ENCODE measurements at regions not wholly inside any gene's neighbourhood (a gene's known extent, or its start where the extent isn't known, plus 50 kb on each side); places are given as distances from the start of the nearest gene placed in this dataset.
A peak's percentile ranks its signal among the peaks of the same experiment; 100 is the strongest.

DNA sequence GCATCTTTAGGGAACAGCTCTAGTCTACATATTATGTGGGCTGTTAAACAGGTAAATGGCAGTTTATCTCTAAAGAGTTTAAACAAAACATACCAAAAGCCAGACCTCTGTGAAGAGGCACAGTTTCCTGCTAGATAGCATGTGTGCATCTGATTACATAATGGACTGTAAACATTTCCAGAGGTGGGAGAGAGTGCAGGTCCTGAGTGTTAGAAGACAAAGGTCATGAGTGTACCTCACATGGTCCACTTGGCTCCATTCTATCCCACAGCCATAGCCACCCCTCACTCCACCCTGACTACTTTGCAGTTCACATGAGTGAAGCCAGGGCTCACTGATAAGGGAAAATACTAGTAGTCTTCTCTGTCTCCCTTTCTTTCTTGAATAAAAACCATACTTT is 233.4 kb downstream of the MTX2 start:
- no peak for DNase-seq (ENCODE audit: low read depth)

GRCh38 chr2:176503776-176504175 is 234.5 kb downstream of the MTX2 start:
- no peak for DNase-seq (ENCODE audit: low read depth)

DNA sequence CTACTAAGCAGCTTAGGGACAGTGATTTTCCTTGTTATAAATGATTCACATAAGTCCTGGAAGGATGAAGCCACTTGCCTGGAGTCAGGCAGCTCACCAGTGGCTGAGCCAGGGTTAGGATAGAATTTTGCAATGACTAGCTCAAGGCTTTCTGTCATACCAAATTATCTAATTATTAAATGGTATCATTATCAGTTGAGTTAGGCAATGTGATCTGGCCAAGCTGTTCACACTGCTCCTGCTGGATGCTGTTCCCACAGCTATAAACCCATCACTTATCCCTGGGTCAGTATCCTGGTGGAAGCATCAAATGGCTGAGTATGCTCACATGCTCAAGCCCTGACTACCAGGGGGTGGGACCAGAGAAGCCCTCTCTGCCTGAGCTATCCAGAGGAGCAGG is 235.2 kb downstream of the MTX2 start:
- no peak for DNase-seq (ENCODE audit: low read depth)

DNA sequence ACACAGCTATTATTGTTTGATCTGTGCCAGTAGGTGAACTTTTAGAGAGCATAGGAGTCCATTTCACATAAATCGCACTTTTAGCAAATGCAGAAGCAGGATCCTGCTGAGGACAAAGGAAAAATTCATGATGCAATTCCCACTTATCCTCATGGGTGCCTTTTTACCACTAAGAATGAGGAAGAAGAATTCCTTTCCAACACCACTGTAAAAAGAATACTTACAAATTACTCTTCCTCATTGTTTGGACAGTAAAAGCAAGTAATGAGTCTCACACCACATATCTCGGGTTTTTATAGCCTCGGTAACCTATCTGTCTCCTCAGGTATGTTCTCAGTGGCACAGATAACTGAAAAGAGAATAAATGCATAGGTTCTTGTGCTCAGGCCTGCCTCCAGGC is 238.5 kb downstream of the MTX2 start:
- no peak for DNase-seq (ENCODE audit: low read depth)

DNA sequence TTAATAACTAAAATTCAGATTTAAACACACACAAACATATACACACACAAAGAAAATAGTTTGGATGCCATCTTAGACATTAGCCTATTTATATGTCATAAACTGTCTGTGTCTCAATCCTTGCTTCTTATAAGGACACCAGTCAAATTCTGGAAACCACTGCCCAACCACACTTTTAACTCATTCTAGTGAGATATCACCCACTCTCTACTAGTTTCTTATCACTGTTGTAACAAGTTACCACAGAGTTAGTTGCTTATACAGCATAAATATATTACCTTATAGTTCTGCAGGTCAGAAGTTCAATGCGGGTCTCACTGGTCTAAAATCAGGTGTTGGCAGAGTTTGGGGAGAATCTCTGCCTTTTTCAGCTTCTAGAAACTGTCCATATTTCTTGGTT is 239.1 kb downstream of the MTX2 start:
- DNase-seq (ENCODE audit: low read depth), result no peak

DNA sequence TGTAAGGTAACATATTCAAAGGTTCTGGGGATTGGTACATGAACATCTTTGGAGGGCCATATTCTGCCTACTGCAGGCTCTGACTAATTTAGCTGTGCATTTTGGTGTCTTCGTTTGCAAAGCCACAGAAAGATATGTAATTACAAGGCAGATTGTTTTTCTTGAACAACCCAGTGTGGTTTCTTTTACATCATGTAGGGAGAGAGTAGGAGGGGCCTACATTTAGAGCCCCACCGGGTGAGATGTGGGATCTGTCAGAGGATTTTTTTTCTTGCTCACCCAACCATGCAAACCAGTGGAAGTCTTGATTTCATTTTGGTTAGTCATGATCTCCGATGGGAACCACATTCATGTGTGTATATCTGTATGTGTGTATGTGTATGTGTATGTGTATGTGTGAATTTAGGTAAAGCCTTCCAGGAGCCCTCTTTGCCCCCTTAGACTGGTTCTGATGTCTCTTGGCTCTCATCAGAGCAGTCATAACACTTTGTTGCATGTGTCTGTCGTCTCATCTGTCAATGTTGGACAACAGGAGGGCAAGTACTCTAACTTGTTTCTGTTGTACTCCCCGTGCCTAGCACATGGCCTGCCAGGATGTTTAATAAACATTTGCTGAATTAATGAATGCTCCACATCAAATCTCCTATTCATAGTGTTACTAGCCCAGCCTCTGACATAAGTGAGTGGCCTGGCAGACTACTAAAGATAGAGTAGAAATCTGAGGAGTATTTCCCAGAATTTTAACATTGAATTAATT is 239.9 kb downstream of the MTX2 start:
- no peak for DNase-seq (ENCODE audit: low read depth)

GRCh38 chr2:176514276-176514675 is 245.0 kb downstream of the MTX2 start:
- DNase-seq (ENCODE audit: low read depth), result no peak

GRCh38 chr2:176514805-176515500 is 245.7 kb downstream of the MTX2 start:
- no peak for DNase-seq (ENCODE audit: low read depth)

- DNase-seq (ENCODE audit: low read depth), result no peak
Measured at GRCh38 chr2:176516051-176516602, 246.9 kb downstream of the MTX2 start.

DNA sequence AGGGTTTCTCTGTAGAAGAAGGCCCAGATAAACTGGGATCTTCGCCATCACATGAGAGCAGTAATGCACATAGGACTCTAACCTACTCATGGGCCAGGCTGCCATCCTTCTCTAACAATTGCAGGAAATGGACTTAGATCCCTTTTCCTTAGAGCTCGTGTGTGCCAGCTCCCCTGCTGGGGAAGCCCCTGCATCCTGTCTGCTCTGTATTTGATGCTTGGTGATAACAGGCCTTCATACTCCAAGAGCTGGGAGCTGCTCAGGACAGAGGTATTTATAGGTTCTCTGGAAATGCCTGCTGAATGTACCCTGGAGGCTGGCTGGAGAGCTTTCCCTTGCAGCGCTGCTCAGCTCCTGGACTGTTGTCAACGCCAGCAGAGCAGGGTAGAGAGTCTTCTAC is 249.6 kb downstream of the MTX2 start:
- DNase-seq (ENCODE audit: low read depth), result no peak

GRCh38 chr2:176521878-176522670 is 252.8 kb downstream of the MTX2 start:
- no peak for DNase-seq (ENCODE audit: low read depth)

DNA sequence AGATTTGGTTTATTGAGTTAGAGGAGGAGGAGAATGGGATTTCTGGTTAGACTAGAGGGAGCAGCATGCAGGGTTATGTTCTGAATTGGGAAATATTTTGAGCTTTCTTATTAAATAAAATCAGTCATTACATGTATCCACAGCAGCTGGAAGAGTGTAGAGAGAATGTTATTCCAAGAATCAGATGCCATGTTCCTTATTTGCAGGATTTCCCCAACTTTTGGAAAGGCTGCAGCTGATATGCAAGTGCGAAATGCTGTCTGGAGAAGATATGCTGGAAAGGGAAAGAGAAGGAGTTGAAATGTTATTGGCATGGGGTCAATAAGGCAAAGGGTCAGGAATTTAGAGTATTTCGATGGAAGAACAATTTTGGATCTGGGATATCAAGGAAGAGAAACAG is 255.8 kb downstream of the MTX2 start:
- no peak for DNase-seq (ENCODE audit: low read depth)

DNA sequence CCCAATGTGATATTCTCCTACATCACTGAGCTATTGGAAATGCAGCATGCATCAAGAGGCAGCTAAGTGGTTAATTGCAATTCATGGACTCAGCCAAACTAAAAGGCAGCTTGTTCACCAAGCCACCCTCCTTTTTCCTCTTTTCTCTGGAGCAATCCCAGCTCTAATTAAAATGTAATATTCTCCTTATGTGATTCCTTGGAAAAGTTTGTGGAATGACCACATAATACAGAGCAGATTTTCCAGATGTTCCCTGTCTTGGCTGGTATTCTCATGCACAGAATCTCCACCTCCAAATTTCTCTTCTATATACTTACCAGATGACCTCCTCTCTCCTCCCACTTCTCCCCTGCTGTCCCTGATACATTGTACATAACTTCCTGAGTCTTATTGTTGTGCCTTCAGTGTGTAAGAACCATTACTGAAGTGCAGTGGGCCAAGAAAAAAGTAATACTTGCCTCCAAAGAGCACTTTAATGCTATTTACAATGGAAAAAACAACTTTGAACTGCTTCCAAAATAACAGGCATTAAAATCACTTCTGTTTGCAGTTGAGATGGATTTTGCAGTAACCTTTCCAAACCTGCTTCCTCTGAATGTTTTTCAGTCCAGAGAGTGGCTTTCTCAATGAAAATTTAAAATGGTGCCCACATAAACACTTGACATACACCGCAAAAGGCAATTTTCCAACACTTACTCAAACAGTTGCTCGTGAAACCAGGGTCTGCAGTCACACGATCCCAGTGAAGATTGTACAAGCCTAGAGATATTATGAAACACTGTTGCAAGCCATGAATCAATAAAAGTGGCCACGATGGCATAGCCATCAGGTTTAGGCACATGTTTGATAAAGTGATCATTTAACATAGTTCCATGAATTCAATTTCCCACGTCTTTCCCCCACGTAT is 258.0 kb downstream of the MTX2 start:
- peak; percentile 97 for DNase-seq (ENCODE audit: low read depth)

DNA sequence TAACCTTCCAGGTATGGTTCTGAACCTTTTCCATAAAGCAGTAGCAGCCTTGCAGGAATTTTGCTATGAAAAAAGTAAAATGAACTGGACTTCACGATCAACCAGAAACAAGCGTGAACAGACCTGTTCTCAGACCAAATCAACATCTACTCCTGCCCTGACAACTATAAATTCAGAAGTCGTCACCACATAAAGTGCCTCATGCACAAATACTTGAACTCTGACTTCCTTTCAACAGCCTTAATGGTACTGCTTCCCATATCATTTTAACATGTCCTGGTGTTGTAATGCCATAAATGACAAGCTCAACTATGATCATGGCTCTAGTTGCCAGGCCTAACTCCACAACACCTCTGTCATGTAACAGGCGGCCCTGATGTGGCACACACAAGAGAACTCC is 262.4 kb downstream of the MTX2 start:
- no peak for DNase-seq (ENCODE audit: low read depth)

DNA sequence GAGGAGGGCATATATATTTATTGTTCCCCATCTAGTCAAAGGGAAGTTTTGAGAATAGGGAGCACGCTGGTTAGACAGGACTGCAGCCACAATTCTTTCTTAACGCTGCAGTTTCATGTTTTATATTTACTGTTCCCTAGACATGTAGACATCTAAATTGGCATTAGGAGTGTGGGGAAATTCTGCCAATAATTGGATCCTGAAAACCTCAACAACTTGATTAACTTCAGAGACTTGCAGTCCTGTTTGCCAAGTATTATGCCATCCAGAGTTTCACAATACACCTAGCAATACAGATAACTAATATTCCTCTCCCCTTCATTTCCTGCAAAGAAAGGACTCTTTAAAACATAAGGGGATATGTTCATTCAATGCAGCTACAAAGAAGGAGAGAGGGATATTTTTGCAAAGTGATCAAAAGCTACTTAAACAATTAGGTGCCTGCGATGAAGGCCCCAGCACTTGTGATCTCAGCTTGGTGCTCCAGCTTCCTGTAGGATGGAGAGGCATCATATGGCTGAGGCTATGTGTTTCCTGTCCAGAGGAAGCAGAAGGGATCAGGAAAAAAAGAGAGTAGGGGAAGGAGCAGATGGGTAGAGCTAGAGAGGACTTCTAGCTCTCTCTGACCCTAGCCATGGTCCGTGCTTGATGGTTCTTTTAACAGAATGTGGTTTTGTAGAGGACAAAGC is 264.4 kb downstream of the MTX2 start:
- DNase-seq (ENCODE audit: low read depth), result no peak

DNA sequence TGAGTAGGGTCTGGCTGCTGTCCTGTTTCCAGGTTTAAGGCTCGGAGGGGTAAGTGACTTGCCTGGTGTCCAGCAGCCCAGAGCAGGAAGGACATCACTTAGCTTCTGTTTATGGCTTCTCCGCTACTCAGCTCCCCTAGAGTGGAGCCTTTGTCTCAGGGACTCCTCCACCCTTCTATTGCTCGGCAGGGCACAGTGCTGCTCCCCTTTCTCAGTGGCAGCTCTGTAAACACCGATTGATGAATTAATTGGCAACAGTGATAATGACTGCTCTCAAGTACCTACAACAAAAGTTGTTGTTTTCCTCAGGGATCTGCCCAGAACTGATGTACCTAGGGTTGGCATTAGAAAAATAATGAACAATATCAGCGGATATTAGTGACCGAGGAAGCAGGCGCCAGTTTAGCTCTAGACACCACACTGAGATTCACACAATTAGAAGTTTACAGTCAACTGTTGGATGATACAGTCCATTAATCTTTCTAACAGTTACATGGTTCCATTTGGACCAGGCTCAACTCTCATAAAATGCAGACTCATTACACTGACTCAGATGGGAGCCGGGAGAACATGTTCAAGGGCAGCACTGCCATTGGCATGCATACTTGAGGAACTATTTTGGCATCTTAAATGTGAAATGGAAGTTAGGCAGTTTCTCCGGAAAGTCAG is 265.7 kb downstream of the MTX2 start:
- no peak for DNase-seq (ENCODE audit: low read depth)

DNA sequence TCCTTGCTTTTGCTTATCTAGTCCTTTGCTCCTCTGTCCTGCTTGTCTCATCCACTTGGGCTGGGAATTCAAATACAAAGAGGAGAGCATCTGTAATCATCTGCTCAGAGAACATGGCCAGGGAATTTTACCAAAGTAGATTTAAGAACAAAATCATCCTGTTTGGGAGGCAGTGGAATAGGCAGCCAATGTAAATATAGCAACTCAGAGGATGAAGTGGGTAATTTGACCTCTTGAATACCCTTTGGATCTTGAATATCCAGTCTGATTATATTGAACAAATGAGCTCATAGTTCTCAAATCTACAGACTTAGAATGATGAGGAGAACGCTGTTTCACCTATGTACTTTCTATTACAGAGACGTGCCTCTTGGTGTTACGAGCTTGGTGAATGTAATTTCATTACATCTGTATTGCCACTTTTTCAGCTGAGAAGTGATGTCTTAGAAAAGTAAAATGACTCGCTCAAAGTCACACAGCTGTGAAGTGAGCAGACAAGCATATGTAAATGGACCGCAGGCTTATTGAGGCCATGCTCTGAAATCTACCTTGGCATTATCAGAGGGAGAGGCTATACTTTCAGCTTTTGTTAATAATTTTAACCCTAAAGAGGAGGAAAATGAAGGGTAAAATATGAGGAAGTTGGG is 266.3 kb downstream of the MTX2 start:
- DNase-seq (ENCODE audit: low read depth), result no peak

DNA sequence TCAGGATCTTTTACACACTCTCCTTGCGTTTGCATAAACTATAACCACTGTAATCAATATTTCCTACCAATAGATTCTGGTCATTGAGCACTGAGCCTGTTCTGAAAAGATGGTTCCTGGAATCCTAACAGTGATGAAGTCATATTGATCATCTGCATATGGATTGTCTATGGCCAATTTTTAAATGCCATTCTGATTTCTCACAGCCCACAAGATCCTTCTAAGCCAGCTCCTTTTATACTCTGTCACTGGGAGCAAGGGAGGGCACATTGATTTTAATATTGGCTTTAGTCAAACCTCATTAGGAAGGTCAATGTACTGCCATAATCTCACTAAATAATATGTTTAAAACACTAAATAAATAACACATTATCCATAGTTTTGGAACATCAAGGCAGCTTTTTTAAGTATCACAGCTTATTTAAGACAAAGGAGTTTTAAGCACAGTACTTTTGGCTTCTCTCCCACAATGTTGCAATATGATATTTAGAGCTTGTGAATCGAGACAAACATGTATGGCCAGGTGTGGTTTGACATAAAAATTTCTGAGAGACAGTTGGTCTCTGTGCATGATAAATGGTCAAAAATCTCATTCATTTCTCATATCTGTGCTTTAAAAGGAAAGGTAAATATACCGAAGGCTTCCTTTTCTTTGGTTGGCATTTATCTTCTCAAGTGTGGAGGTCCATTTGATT is 267.3 kb downstream of the MTX2 start:
- DNase-seq (ENCODE audit: low read depth), result no peak

- DNase-seq (ENCODE audit: low read depth), result no peak
Measured at GRCh38 chr2:176537932-176538331, 268.7 kb downstream of the MTX2 start.
